ENCODE measurements at regions not wholly inside any gene's neighbourhood (a gene's known extent, or its start where the extent isn't known, plus 50 kb on each side); places are given as distances from the start of the nearest gene placed in this dataset.

DNA sequence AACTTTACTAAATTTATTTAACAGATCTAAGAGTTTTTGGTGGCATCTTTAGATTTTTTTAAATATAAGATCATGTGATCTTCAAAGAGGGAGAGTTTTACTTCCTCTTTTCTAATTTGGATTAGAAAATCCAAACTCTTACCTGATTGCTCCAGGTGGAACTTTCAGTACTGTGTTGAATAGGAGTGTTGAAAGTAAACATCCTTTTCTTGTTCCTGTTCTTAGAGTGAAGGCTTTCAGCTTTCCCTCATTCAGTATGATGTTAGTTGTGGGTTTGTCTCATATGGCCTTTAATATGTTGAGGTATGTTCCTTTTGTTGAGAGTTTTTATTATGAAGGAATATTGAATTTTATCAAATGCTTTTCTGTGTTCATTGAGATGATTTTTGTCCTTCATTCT is 650.0 kb upstream of the SGCD start:
- Histone ChIP-seq H3K9me3 (no peaks in the 10 kb centered on the region), H3K4me3 (no peak overlapping the region), H3K27me3 (no peaks in the 10 kb centered on the region), H3K27ac (no peak overlapping the region), H3K36me3 (no peaks in the 10 kb centered on the region), H3K4me1 (no peaks in the 10 kb centered on the region)
- intact Hi-C loops (cut with DNase I; ENCODE audit: low total_unique reads) = no loop called here
- DNase-seq = no peak
- ATAC-seq = no peak
- in situ Hi-C loops (cut with MboI; ENCODE audit: low sequenced_read_pairs in 4 of 4) = no loop called here
- TF ChIP-seq POLR2A (IDR thresholded peaks at IDR 0.05) = no peak
- no peak for TF ChIP-seq CTCF (IDR thresholded peaks at IDR 0.05 in 4 of 5, conservative IDR thresholded peaks at IDR 0.05 in 1 of 5)

GRCh38 chr5:155678371-155678770 is 648.6 kb upstream of the SGCD start:
- Histone ChIP-seq H3K4me1 (no peaks in the 10 kb centered on the region), H3K4me3 (no peak overlapping the region), H3K9me3 (no peaks in the 10 kb centered on the region), H3K27me3 (no peaks in the 10 kb centered on the region), H3K27ac (no peak overlapping the region), H3K36me3 (no peaks in the 10 kb centered on the region)
- in situ Hi-C loops (cut with MboI; ENCODE audit: low sequenced_read_pairs in 4 of 4) (no loop called here), intact Hi-C loops (cut with DNase I; ENCODE audit: low total_unique reads) (no loop called here)
- ATAC-seq (no peak), DNase-seq (no peak)
- TF ChIP-seq CTCF (IDR thresholded peaks at IDR 0.05 in 4 of 5, conservative IDR thresholded peaks at IDR 0.05 in 1 of 5) (no peak), POLR2A (IDR thresholded peaks at IDR 0.05) (no peak)

DNA sequence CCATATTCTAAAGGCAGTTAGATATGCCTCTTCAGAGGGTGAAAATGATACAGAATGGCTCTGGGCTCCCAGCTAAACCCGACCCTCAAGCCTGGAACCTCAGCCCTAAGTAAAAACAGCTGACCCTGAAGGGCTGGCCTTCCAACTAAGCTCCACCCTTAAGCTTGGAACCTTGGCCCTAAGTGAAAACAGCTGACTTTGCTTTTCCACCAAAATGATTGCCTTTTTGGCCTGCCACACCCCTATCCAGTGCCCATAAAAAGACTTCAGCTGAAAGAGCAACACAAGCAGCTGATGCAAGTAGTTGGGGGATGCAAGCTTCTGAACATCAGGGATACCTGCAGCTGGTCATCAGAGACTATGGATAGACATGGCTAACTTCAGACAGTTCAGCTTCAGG is 647.4 kb upstream of the SGCD start:
- Histone ChIP-seq H3K36me3 (no peaks in the 10 kb centered on the region), H3K4me1 (no peaks in the 10 kb centered on the region), H3K9me3 (no peaks in the 10 kb centered on the region), H3K27me3 (no peaks in the 10 kb centered on the region), H3K27ac (no peak overlapping the region), H3K4me3 (no peak overlapping the region)
- intact Hi-C loops (cut with DNase I; ENCODE audit: low total_unique reads) (no loop called here), in situ Hi-C loops (cut with MboI; ENCODE audit: low sequenced_read_pairs in 4 of 4) (no loop called here)
- no peak for DNase-seq
- TF ChIP-seq POLR2A (IDR thresholded peaks at IDR 0.05) (no peak), CTCF (IDR thresholded peaks at IDR 0.05 in 4 of 5, conservative IDR thresholded peaks at IDR 0.05 in 1 of 5) (no peak)
- ATAC-seq = no peak

DNA sequence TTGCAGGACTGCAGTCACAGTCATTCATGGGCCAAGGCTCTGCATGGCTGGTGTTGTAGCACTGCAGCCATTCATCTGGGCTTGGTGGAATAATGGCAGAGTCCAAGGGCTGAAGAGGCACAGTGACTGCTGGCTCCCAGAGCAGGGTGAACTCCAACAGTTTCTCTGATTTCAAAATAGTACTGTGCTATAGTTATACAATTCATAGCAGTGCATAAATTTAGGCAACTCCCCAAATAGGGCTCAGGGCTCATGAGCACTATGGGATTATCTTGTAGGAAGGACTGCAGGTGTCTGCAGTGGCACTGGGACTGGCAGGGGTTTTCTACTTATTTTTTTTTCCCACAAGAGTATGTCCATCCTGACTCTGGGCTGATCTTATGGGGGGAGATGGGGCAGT is 642.5 kb upstream of the SGCD start:
- ATAC-seq (no peak), DNase-seq (no peak)
- no peaks in the 10 kb centered on the region for H3K9me3 ChIP-seq
- TF ChIP-seq CTCF (IDR thresholded peaks at IDR 0.05 in 4 of 5, conservative IDR thresholded peaks at IDR 0.05 in 1 of 5) (no peak), POLR2A (IDR thresholded peaks at IDR 0.05) (no peak)
- no peak overlapping the region for H3K27ac ChIP-seq
- no peaks in the 10 kb centered on the region for H3K4me1 ChIP-seq
- H3K27me3 ChIP-seq = no peaks in the 10 kb centered on the region
- in situ Hi-C loops (cut with MboI; ENCODE audit: low sequenced_read_pairs in 4 of 4) = no loop called here
- H3K36me3 ChIP-seq = no peaks in the 10 kb centered on the region
- intact Hi-C loops (cut with DNase I; ENCODE audit: low total_unique reads) = no loop called here
- no peak overlapping the region for H3K4me3 ChIP-seq

GRCh38 chr5:155686131-155686530 is 640.8 kb upstream of the SGCD start:
- no peak for ATAC-seq
- intact Hi-C loops (cut with DNase I; ENCODE audit: low total_unique reads) = no loop called here
- H3K27ac ChIP-seq = no peak overlapping the region
- in situ Hi-C loops (cut with MboI; ENCODE audit: low sequenced_read_pairs in 4 of 4) = no loop called here
- no peaks in the 10 kb centered on the region for H3K9me3 ChIP-seq
- no peak for TF ChIP-seq POLR2A (IDR thresholded peaks at IDR 0.05)
- no peak for TF ChIP-seq CTCF (IDR thresholded peaks at IDR 0.05 in 4 of 5, conservative IDR thresholded peaks at IDR 0.05 in 1 of 5)
- H3K27me3 ChIP-seq = no peaks in the 10 kb centered on the region
- no peak overlapping the region for H3K4me3 ChIP-seq
- no peaks in the 10 kb centered on the region for H3K4me1 ChIP-seq
- H3K36me3 ChIP-seq = no peaks in the 10 kb centered on the region
- no peak for DNase-seq

Measured in gastrocnemius medialis (tissue), 4 donors.